Stimulated activated effector memory CD8-positive, alpha-beta T cell treated with anti-CD3 and anti-CD28 coated beads, Interleukin-12 subunit alpha, Interleukin-12 subunit beta, amount 100 ng/mL, for 72 hours (primary cell): ENCODE measurements at regions not wholly inside any gene's neighbourhood (a gene's known extent, or its start where the extent isn't known, plus 50 kb on each side); places are given as distances from the start of the nearest gene placed in this dataset.
A peak's percentile ranks its signal among the peaks of the same experiment; 100 is the strongest.
"Not testable (repeated sequence)": the region's sequence is repeated elsewhere in the genome, so short reads cannot be mapped to it uniquely, and the experiment has no call there.

Experiments used
- ATAC-seq: fragments of 150-1000 bp; cut with Tn5 transposase; 2 replicates; pipeline ENCODE4 v1.10.0; 2021
- DNase-seq, 2 donors: peaks; one replicate each; pipeline ENCODE4 v3.0.0; 2021 to 2022; ENCODE audit warnings: low spot score in 2 of 2
- H3K27ac Mint-ChIP-seq: one replicate; pipeline ENCODE4 v1.8.0; 2022; ENCODE audit warnings: mild to moderate bottlenecking, mixed read lengths
- H3K36me3 Mint-ChIP-seq: one replicate; pipeline ENCODE4 v1.8.0; 2022; ENCODE audit warnings: mild to moderate bottlenecking, mixed read lengths
- H3K4me1 Mint-ChIP-seq: one replicate; pipeline ENCODE4 v1.8.0; 2022; ENCODE audit warnings: mixed read lengths
- H3K4me3 Mint-ChIP-seq: one replicate; pipeline ENCODE4 v1.8.0; 2022; ENCODE audit warnings: mild to moderate bottlenecking, mixed read lengths
- H3K9me3 Mint-ChIP-seq: one replicate; pipeline ENCODE4 v1.8.0; 2022; ENCODE audit warnings: mixed read lengths

- no peaks in the 10 kb centered on the region for H3K9me3 Mint-ChIP-seq
- no peak for DNase-seq
- H3K4me3 Mint-ChIP-seq: no peak overlapping the region
- no peak overlapping the region for H3K27ac Mint-ChIP-seq
- ATAC-seq: peak; percentile 50
- peaks cover 3% of the 10 kb centered on the region for H3K4me1 Mint-ChIP-seq
- H3K36me3 Mint-ChIP-seq: no peaks in the 10 kb centered on the region
These were observed 82.4 kb upstream of the VPREB1 start for GRCh38 chr22:22161924-22162851.

- not testable (repeated sequence) for H3K36me3 Mint-ChIP-seq, H3K9me3 Mint-ChIP-seq, DNase-seq, H3K4me1 Mint-ChIP-seq, ATAC-seq, H3K27ac Mint-ChIP-seq, H3K4me3 Mint-ChIP-seq
These were observed 83.8 kb upstream of the VPREB1 start for GRCh38 chr22:22160768-22161167.

GRCh38 chr22:22159384-22159783 is 85.2 kb upstream of the VPREB1 start:
- H3K4me3 Mint-ChIP-seq: no peak overlapping the region
- DNase-seq (no peak), ATAC-seq (no peak)
- no peaks in the 10 kb centered on the region for H3K9me3 Mint-ChIP-seq
- H3K27ac Mint-ChIP-seq: no peak overlapping the region
- H3K36me3 Mint-ChIP-seq: no peaks in the 10 kb centered on the region
- peaks cover 10% of the 10 kb centered on the region for H3K4me1 Mint-ChIP-seq

- no peak overlapping the region for H3K4me3 Mint-ChIP-seq
- H3K36me3 Mint-ChIP-seq: no peaks in the 10 kb centered on the region
- H3K4me1 Mint-ChIP-seq: peaks cover 11% of the 10 kb centered on the region
- H3K9me3 Mint-ChIP-seq: no peaks in the 10 kb centered on the region
- no peak overlapping the region for H3K27ac Mint-ChIP-seq
- ATAC-seq (no peak), DNase-seq (no peak)
These were observed 85.6 kb upstream of the VPREB1 start for GRCh38 chr22:22158965-22159364.

- Mint-ChIP-seq H3K27ac (no peak overlapping the region), H3K4me1 (peaks cover 11% of the 10 kb centered on the region), H3K9me3 (no peaks in the 10 kb centered on the region), H3K4me3 (no peak overlapping the region), H3K36me3 (no peaks in the 10 kb centered on the region)
- ATAC-seq: no peak
- DNase-seq: no peak
These were observed 86.3 kb upstream of the VPREB1 start for GRCh38 chr22:22158207-22158816.

GRCh38 chr22:22157348-22157725 is 87.2 kb upstream of the VPREB1 start:
- peak; percentile 50 for ATAC-seq
- H3K4me1 Mint-ChIP-seq: peaks cover 11% of the 10 kb centered on the region

GRCh38 chr22:22156716-22157347 is 87.8 kb upstream of the VPREB1 start:
- H3K9me3 Mint-ChIP-seq: no peaks in the 10 kb centered on the region
- ATAC-seq (peak; percentile 77), DNase-seq (peak; percentile 44 to 77)
- H3K27ac Mint-ChIP-seq: peak overlapping the region; percentile 88
- H3K4me3 Mint-ChIP-seq: peak overlapping the region; percentile 6
- H3K4me1 Mint-ChIP-seq: peaks cover 11% of the 10 kb centered on the region
- H3K36me3 Mint-ChIP-seq: no peaks in the 10 kb centered on the region

More at GRCh38 chr22:22157348-22157725, 87.2 kb upstream of the VPREB1 start:
- Mint-ChIP-seq H3K27ac (peak overlapping the region; percentile 88), H3K4me3 (no peak overlapping the region), H3K36me3 (no peaks in the 10 kb centered on the region), H3K9me3 (no peaks in the 10 kb centered on the region)
- DNase-seq: no peak

- Mint-ChIP-seq H3K36me3 (no peaks in the 10 kb centered on the region), H3K4me1 (peaks cover 11% of the 10 kb centered on the region), H3K4me3 (no peak overlapping the region), H3K9me3 (no peaks in the 10 kb centered on the region), H3K27ac (no peak overlapping the region)
- no peak for ATAC-seq
- DNase-seq: no peak
These were observed 88.3 kb upstream of the VPREB1 start for GRCh38 chr22:22156348-22156715.

GRCh38 chr22:22155607-22156006 is 89.0 kb upstream of the VPREB1 start:
- Mint-ChIP-seq H3K4me3 (no peak overlapping the region), H3K36me3 (no peaks in the 10 kb centered on the region), H3K27ac (no peak overlapping the region), H3K9me3 (no peaks in the 10 kb centered on the region), H3K4me1 (peaks cover 11% of the 10 kb centered on the region)
- no peak for ATAC-seq
- DNase-seq: no peak

- Mint-ChIP-seq H3K9me3 (no peaks in the 10 kb centered on the region), H3K27ac (no peak overlapping the region), H3K4me3 (no peak overlapping the region), H3K36me3 (no peaks in the 10 kb centered on the region), H3K4me1 (peaks cover 11% of the 10 kb centered on the region)
- no peak for ATAC-seq
- DNase-seq: no peak
These were observed 89.4 kb upstream of the VPREB1 start for GRCh38 chr22:22155146-22155545.

GRCh38 chr22:22154040-22154439 is 90.5 kb upstream of the VPREB1 start:
- H3K9me3 Mint-ChIP-seq: no peaks in the 10 kb centered on the region
- H3K4me1 Mint-ChIP-seq: peaks cover 11% of the 10 kb centered on the region
- ATAC-seq (no peak), DNase-seq (no peak)
- H3K27ac Mint-ChIP-seq: no peak overlapping the region
- no peaks in the 10 kb centered on the region for H3K36me3 Mint-ChIP-seq
- H3K4me3 Mint-ChIP-seq: no peak overlapping the region

GRCh38 chr22:22151308-22151707 is 93.3 kb upstream of the VPREB1 start:
- H3K27ac Mint-ChIP-seq: no peak overlapping the region
- H3K9me3 Mint-ChIP-seq: no peaks in the 10 kb centered on the region
- H3K4me1 Mint-ChIP-seq: peaks cover 5% of the 10 kb centered on the region
- no peak for ATAC-seq
- no peak for DNase-seq
- H3K36me3 Mint-ChIP-seq: no peaks in the 10 kb centered on the region
- no peak overlapping the region for H3K4me3 Mint-ChIP-seq

GRCh38 chr22:22150457-22150856 is 94.1 kb upstream of the VPREB1 start:
- H3K9me3 Mint-ChIP-seq: no peaks in the 10 kb centered on the region
- DNase-seq (no peak), ATAC-seq (no peak)
- no peak overlapping the region for H3K27ac Mint-ChIP-seq
- H3K4me3 Mint-ChIP-seq: no peak overlapping the region
- H3K4me1 Mint-ChIP-seq: peaks cover 5% of the 10 kb centered on the region
- no peaks in the 10 kb centered on the region for H3K36me3 Mint-ChIP-seq

GRCh38 chr22:22148905-22149304 is 95.7 kb upstream of the VPREB1 start:
- Mint-ChIP-seq H3K4me1 (no peaks in the 10 kb centered on the region), H3K27ac (no peak overlapping the region), H3K9me3 (no peaks in the 10 kb centered on the region), H3K36me3 (no peaks in the 10 kb centered on the region), H3K4me3 (no peak overlapping the region)
- ATAC-seq: no peak
- no peak for DNase-seq

GRCh38 chr22:22144858-22145257 is 99.7 kb upstream of the VPREB1 start:
- no peak overlapping the region for H3K4me3 Mint-ChIP-seq
- no peak overlapping the region for H3K27ac Mint-ChIP-seq
- H3K9me3 Mint-ChIP-seq: no peaks in the 10 kb centered on the region
- no peaks in the 10 kb centered on the region for H3K4me1 Mint-ChIP-seq
- ATAC-seq (no peak), DNase-seq (no peak)
- H3K36me3 Mint-ChIP-seq: no peaks in the 10 kb centered on the region

GRCh38 chr22:22143448-22143847 is 101.1 kb upstream of the VPREB1 start:
- H3K4me1 Mint-ChIP-seq: no peaks in the 10 kb centered on the region
- ATAC-seq (no peak), DNase-seq (no peak)

More at GRCh38 chr22:22143448-22143847, 101.1 kb upstream of the VPREB1 start:
- no peaks in the 10 kb centered on the region for H3K36me3 Mint-ChIP-seq
- H3K4me3 Mint-ChIP-seq: no peak overlapping the region
- H3K9me3 Mint-ChIP-seq: no peaks in the 10 kb centered on the region
- no peak overlapping the region for H3K27ac Mint-ChIP-seq
